GM13977 (cell line): ENCODE measurements at regions not wholly inside any gene's neighbourhood (a gene's known extent, or its start where the extent isn't known, plus 50 kb on each side); places are given as distances from the start of the nearest gene placed in this dataset.

Experiments used
- DNase-seq: peaks from one replicate; pipeline ENCODE4 v3.0.0; 2012; ENCODE audit warnings: low spot score
- CTCF ChIP-seq: IDR thresholded peaks from 2 replicates; pipeline ENCODE4 v1.5.1; 2012; ENCODE audit warnings: mild to moderate bottlenecking, control low read depth; ENCODE audit not compliant: insufficient read depth; ENCODE audit errors: extremely low read depth, missing control alignments
- in situ Hi-C: fragments of 300-500 bp; cut with MboI; formaldehyde crosslinking; loops from one replicate; pipeline ENCODE4 v1.12.0; 2022; ENCODE audit warnings: low sequenced_read_pairs, low pct_unique_long_range_greater_than_20kb, mixed read lengths, inconsistent platforms; ENCODE audit not compliant: unreplicated experiment

- in situ Hi-C loops = no loop called here
- no peak for DNase-seq
- no peak for TF ChIP-seq CTCF
Measured at GRCh38 chr13:78325585-78325984, 277.8 kb downstream of the POU4F1 start.

GRCh38 chr13:78323848-78324247 is 279.5 kb downstream of the POU4F1 start:
- no peak for DNase-seq
- in situ Hi-C loops = no loop called here
- no peak for TF ChIP-seq CTCF

DNA sequence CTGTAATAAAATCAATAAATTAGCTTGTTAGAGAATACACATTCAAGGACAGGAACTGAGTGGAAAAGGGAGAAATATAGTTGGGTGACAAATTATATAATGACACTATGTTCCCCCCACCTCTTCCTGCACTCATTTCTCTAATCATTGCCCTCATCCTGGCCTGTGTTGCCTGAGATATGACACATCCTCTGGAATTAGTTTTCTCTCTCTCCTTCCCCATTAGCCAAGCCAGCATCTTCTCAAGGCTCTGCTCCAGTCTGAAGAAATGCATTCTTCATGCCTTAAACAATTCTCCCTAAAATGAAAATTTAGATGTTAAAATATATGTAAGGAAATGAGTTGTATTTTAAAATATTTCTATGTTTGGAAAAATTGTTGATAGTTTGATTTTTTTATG is 280.3 kb downstream of the POU4F1 start:
- in situ Hi-C loops = no loop called here
- no peak for TF ChIP-seq CTCF
- DNase-seq = no peak

DNA sequence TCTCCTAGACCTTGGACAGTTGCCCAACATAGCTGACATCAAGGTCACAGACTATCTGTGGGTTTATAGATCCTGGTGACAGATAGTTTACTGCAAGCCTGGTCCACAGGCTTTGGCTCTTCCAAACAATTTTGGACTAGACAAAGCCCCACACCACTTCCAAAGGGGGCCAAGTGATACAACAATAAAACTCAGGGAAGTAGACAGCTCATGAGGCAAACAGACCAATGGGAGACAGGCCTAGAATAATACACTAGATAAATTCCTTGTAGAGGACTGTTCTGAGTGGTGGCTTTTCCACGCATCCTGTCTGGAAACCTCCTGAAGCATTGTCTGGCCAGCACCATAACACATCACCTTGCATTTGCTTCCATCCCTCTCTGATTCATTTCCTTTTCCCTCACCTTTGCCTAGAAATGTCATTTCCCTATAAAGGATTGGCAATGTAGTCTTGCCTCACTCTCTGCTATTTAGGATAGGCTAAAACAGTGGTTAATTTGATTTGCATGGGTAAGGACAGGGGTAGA is 284.2 kb downstream of the POU4F1 start:
- DNase-seq = no peak
- in situ Hi-C loops = no loop called here
- no peak for TF ChIP-seq CTCF

DNA sequence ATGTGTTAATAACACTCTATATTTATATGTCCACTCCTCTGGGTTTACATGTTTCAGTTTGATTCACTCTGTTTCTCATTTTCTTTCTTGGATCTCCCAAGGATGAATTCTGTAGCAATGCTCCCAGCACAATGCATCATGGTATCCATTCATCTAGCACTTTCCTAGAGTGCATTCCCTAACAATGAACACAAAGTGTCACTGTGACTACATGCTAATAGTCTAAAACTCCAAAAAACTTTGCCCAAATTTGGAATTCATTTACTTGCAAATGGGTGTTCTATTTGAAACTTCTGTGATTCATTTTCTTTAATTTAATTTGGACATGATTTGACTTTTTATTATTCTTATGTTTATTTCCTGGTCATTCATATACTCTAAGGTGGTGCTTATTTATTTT is 286.3 kb downstream of the POU4F1 start:
- in situ Hi-C loops = no loop called here
- no peak for DNase-seq

GRCh38 chr13:78309497-78310180 is 293.7 kb downstream of the POU4F1 start:
- no peak for TF ChIP-seq CTCF
- DNase-seq = no peak
- in situ Hi-C loops = no loop called here

More for the DNA sequence above, 286.3 kb downstream of the POU4F1 start:
- TF ChIP-seq CTCF = peak; percentile 42
